GM18505 (cell line): ENCODE measurements at regions not wholly inside any gene's neighbourhood (a gene's known extent, or its start where the extent isn't known, plus 50 kb on each side); places are given as distances from the start of the nearest gene placed in this dataset.

ENCODE experiments used
- ATAC-seq: cut with Tn5 transposase; IDR thresholded peaks from one replicate; pipeline ENCODE4 v1.9.1; 2021; ENCODE audit not compliant: unreplicated experiment
- POLR2A ChIP-seq: IDR thresholded peaks from 4 replicates; pipeline ENCODE4 v1.6.1; 2011; ENCODE audit warnings: borderline replicate concordance; ENCODE audit not compliant: insufficient read depth, insufficient read length; ENCODE audit errors: extremely low read depth

DNA sequence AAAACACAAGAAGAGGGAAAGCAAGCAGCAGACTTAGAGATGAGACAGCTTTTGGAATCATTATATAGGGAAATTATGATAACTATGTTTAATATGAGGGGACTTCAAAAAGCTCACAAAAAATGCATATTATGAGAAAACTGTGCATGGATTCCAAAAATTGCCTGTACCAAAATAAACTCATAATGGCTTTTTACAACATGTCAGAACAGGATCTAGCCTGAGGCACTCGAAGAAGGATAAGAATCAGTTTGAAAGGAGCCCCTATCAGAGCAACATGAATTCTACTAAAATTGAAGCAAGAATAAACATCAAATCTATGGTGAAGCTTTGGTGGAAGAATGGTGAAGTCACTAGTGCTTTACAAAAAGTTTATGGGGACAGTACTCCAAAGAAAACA is 187.4 kb downstream of the RDH14 start:
- no peak for ATAC-seq
- no peak for TF ChIP-seq POLR2A

DNA sequence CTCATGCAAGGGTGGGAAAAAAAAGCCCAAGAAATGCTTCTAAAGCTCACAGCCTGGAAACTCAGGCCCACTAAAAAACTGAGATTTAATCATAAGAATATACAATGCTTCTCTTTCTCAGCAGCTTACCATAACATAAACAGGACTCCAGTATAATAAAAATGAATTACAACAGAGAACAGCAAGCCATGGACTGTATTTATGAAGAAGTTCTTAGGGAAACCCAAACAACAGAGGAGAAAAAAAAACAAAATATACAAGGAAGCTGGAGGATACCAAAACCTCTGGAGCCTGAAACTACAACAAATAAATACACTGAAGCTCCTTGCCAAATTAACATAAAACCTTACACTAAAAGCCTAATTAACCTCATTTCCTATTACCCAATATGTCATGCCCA is 187.8 kb downstream of the RDH14 start:
- ATAC-seq = no peak
- no peak for TF ChIP-seq POLR2A

- no peak for ATAC-seq
- no peak for TF ChIP-seq POLR2A
Measured at GRCh38 chr2:18369760-18370159, 190.7 kb downstream of the RDH14 start.

DNA sequence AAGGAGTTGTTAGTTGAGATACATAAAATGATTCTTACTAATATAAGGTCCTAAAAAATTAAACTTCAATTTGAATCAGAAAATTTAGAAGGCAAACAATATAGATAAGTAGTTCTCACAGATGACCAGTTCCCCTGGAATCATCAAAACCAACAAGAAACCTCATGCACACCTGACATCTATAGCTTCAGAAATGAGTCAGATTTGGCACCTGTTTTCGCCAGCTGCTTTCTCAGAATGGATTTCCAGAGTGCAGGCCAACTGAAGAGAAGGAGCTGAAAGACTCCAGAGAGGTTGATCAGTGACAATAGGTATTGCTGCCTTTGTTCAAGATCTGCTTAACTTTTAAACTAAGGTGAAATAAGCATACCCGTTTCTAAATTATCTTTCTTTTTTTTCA is 192.4 kb downstream of the RDH14 start:
- ATAC-seq = no peak

GRCh38 chr2:18365342-18365741 is 195.1 kb downstream of the RDH14 start:
- TF ChIP-seq POLR2A = no peak
- ATAC-seq = no peak

More for the DNA sequence above, 192.4 kb downstream of the RDH14 start:
- TF ChIP-seq POLR2A = no peak

DNA sequence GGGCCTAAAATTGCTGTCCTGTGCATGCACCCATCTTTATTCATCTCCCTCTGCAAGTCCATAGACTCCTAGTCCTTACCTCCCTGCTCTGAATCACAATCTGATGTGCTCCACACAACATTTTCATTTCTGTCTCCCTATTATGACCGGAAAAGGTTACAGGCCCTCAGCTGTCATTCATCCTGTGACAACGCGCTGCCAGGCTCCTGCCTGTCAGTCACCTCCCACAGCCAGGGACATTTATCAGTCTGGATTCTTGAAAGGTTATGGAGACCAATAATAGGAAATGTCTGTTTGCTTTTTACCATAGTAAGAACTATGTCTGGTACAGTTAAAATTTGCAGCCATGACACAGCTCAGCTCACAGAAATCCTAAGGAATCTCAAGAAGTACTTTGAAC is 197.1 kb downstream of the RDH14 start:
- TF ChIP-seq POLR2A = no peak
- no peak for ATAC-seq

DNA sequence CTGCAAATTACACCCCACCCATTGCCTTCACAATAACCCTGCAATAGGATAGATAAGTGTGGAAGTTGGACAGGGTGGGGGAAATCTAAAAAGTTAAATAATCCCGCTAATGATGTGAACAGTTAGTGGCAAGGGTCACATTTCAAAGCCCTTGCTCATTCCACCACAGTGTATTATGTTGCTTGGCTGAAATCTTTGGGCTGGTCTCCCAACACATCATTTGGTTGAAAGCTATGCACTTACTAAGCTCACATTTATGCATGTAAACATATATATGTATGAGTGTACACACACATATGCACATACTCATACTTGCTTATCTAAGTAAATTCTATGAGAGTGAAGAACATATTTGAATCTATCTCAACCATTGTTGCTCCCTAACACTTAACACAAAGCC is 197.8 kb downstream of the RDH14 start:
- ATAC-seq = no peak
- no peak for TF ChIP-seq POLR2A

DNA sequence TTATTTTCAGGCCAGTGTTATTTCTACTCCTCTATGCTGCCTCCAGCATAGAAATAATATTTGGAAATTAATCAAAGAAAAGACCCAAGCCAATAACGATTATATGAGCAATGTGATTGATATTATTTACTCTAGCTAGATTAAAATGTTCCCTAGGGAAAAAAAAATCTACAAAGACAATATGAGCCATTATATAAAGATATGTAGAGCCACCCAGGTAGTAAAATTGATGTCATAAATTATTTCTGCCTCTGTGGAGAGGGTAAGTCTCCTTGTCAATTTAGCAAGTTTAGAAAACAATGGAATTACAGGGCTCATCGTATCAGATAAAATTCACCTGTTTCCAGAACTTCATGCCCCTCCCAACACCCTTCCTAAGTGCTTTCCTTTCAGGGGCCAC is 202.9 kb downstream of the RDH14 start:
- ATAC-seq = no peak
- no peak for TF ChIP-seq POLR2A

DNA sequence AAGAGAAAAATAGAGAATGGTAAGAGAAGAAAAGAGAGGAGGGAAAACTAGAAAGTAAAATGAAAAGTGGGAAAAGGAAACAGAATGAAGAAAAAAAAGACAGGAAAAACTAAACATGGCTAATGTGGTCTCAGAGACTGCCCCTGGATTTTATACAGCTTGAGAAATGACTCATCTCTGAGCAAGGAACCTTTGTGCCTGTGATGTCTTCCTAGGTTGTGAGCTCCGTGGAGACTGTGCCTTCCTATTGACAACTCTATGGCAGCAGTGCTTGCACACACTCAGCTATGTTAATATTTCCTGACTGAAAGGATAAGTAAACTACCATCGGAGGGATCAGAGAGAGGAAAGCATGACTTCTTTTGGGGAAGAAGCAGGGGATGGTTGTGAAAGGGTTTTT is 203.8 kb downstream of the RDH14 start:
- no peak for ATAC-seq
- TF ChIP-seq POLR2A = no peak

DNA sequence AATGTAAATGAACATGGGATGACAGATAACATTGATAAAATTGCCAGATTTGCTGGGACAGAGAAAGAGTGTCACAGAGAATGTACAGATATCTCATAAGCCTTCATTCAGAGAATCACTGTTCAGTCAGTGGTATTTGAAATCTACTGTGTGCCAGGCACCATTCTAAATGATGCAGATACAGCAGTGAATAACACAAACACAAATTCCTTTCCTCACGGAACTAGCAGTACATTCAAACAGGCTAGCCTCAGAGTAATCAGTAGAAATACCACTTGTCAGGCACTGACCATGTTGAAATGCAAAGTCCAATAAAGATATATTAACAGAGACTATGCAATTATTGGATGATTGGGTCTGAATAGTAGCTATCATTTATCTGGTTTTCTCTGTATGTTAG is 211.0 kb downstream of the RDH14 start:
- ATAC-seq = no peak
- no peak for TF ChIP-seq POLR2A

- TF ChIP-seq POLR2A = no peak
- no peak for ATAC-seq
Measured at GRCh38 chr2:18346874-18347273, 213.6 kb downstream of the RDH14 start.

DNA sequence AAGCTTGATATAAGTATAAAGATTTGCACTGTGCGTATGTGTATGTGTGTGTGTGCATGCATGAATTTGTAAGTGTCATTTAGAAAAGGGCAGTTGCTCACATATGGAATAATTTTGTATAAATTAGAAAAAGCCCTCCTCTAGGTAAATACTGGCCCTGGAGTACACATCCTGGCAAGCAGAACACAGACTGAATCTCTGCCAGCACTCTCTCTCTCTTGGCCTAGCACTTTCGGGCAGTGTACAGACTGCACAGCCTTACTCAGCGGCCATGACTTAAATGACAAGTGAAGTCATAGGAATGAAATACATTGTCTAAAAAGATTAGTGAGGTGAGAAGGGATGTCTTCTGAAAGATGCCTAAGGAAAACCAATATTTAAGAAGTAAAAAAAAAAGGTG is 214.1 kb downstream of the RDH14 start:
- ATAC-seq = no peak

GRCh38 chr2:18345848-18346247 is 214.6 kb downstream of the RDH14 start:
- ATAC-seq = no peak
- no peak for TF ChIP-seq POLR2A

More for the DNA sequence above, 214.1 kb downstream of the RDH14 start:
- TF ChIP-seq POLR2A = no peak

DNA sequence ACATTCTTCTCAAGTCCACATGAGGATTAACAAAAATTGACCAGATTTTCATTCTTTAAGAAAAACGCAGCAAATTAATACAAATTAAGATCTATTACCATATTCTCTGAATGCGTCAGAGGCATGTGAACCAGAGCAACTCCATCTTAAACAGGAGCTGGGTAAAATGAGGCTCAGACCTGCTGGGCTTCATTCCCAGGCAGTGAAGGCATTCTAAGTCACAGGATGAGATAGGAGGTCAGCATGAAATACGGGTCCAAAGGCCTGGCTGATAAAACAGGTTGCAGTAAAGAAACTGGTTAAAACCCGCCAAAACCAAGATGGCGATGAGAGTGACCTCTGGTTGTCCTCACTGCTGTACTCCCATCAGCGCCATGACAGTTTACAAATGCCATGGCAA is 217.6 kb downstream of the RDH14 start:
- TF ChIP-seq POLR2A = no peak
- no peak for ATAC-seq

- TF ChIP-seq POLR2A = no peak
- ATAC-seq = no peak
Measured at GRCh38 chr2:18339326-18339725, 221.1 kb downstream of the RDH14 start.
